WTC11 (cell line): ENCODE measurements at regions not wholly inside any gene's neighbourhood (a gene's known extent, or its start where the extent isn't known, plus 50 kb on each side); places are given as distances from the start of the nearest gene placed in this dataset.

ENCODE experiments used
- ATAC-seq: fragments of 200-7000 bp; cut with Tn5 transposase; 2 replicates; pipeline ENCODE4 v1.10.0; 2021; ENCODE audit warnings: mild to moderate bottlenecking, moderate library complexity
- CTCF ChIA-PET: fragments of 300-600 bp; sonication (Branson Sonifier 250); formaldehyde crosslinking; loops from one replicate; lab custom pipeline; 2021; ENCODE audit warnings: antibody characterized with exemption; lab: Charles Lee
- POLR2A ChIA-PET: fragments of 350-600 bp; sonication (Branson Sonifier 250); formaldehyde crosslinking; loops from one replicate; lab custom pipeline; 2021; ENCODE audit warnings: antibody characterized with exemption; lab: Charles Lee
- DNase-seq: peaks from one replicate; pipeline ENCODE4 v3.0.0; 2021; ENCODE audit warnings: low spot score
- H3K27ac Mint-ChIP-seq: 2 replicates; pipeline ENCODE4 v1.8.0; 2021; ENCODE audit warnings: mixed read lengths
- H3K27me3 Mint-ChIP-seq: 2 replicates; pipeline ENCODE4 v1.8.0; 2021; ENCODE audit warnings: low read depth, mild to moderate bottlenecking, moderate library complexity, mixed read lengths
- H3K36me3 Mint-ChIP-seq: 2 replicates; pipeline ENCODE4 v1.8.0; 2021; ENCODE audit warnings: mixed read lengths
- H3K4me1 Mint-ChIP-seq: 2 replicates; pipeline ENCODE4 v1.8.0; 2022; ENCODE audit warnings: mixed read lengths
- H3K4me3 Mint-ChIP-seq: 2 replicates; pipeline ENCODE4 v1.8.0; 2021; ENCODE audit warnings: mild to moderate bottlenecking, moderate library complexity, mixed read lengths
- H3K9me3 Mint-ChIP-seq: 2 replicates; pipeline ENCODE4 v1.8.0; 2021; ENCODE audit warnings: mixed read lengths
- ATF1 ChIP-seq: sonication (generic); formaldehyde crosslinking; IDR thresholded peaks from 2 replicates; pipeline ENCODE4 v1.8.1; 2023; ENCODE audit warnings: mild to moderate bottlenecking, moderate library complexity, missing genetic modification reagents
- FOXJ3 ChIP-seq: sonication (generic); formaldehyde crosslinking; IDR thresholded peaks from 2 replicates; pipeline ENCODE4 v1.9.0; 2021; ENCODE audit warnings: missing genetic modification reagents, mild to moderate bottlenecking, borderline replicate concordance
- GTF2I ChIP-seq: fragments of 250-450 bp; sonication (Bioruptor Pico); conservative IDR thresholded peaks from 2 replicates; pipeline ENCODE4 v1.4.0; 2021; ENCODE audit warnings: mild to moderate bottlenecking
- JUN ChIP-seq: sonication (generic); formaldehyde crosslinking; IDR thresholded peaks from 2 replicates; pipeline ENCODE4 v1.8.0; 2023; ENCODE audit warnings: mild to moderate bottlenecking, missing genetic modification reagents
- KAT7 ChIP-seq: sonication (generic); formaldehyde crosslinking; IDR thresholded peaks from 2 replicates; pipeline ENCODE4 v1.8.1; 2023; ENCODE audit warnings: missing genetic modification reagents, mild to moderate bottlenecking, borderline replicate concordance
- NFE2L1 ChIP-seq: sonication (generic); formaldehyde crosslinking; IDR thresholded peaks from 2 replicates; pipeline ENCODE4 v1.8.1; 2023; ENCODE audit warnings: missing genetic modification reagents
- SMAD3 ChIP-seq: sonication (generic); formaldehyde crosslinking; IDR thresholded peaks from 2 replicates; pipeline ENCODE4 v1.8.0; 2022; ENCODE audit warnings: missing genetic modification reagents, mild to moderate bottlenecking, borderline replicate concordance
- SOX15 ChIP-seq: fragments of 250-450 bp; sonication (Bioruptor Pico); IDR thresholded peaks from 2 replicates; pipeline ENCODE4 v1.9.0; 2021; ENCODE audit warnings: mild to moderate bottlenecking
- TEAD4 ChIP-seq: sonication (generic); formaldehyde crosslinking; IDR thresholded peaks from 2 replicates; pipeline ENCODE4 v1.8.0; 2022; ENCODE audit warnings: mild to moderate bottlenecking, missing genetic modification reagents
- TF ChIP-seq, protein P1 (sequence below): sonication (generic); formaldehyde crosslinking; IDR thresholded peaks from 2 replicates; pipeline ENCODE4 v1.8.0; 2022; ENCODE audit warnings: mild to moderate bottlenecking, missing genetic modification reagents
- TF ChIP-seq, protein P2 (sequence below): sonication (generic); formaldehyde crosslinking; IDR thresholded peaks from 2 replicates; pipeline ENCODE4 v1.8.1; 2023; ENCODE audit warnings: mild to moderate bottlenecking, missing genetic modification reagents, moderate library complexity
- TF ChIP-seq, protein P3 (sequence below): fragments of 250-450 bp; sonication (Bioruptor Pico); IDR thresholded peaks from 2 replicates; pipeline ENCODE4 v2.1.2; 2022; ENCODE audit warnings: mild to moderate bottlenecking, moderate library complexity
- TF ChIP-seq, protein P4 (sequence below): sonication (generic); formaldehyde crosslinking; IDR thresholded peaks from 2 replicates; pipeline ENCODE4 v1.8.1; 2022; ENCODE audit warnings: missing genetic modification reagents, borderline replicate concordance
- TF ChIP-seq, protein P5 (sequence below): fragments of 250-450 bp; sonication (Bioruptor Pico); IDR thresholded peaks from 2 replicates; pipeline ENCODE4 v1.8.0; 2021; ENCODE audit warnings: mild to moderate bottlenecking
- TF ChIP-seq, protein P6 (sequence below): sonication (generic); formaldehyde crosslinking; conservative IDR thresholded peaks from 2 replicates; pipeline ENCODE4 v1.8.1; 2023; ENCODE audit warnings: mild to moderate bottlenecking, low read depth, missing genetic modification reagents, moderate library complexity
- TF ChIP-seq, protein P7 (sequence below): sonication (generic); formaldehyde crosslinking; IDR thresholded peaks from 2 replicates; pipeline ENCODE4 v1.8.1; 2023; ENCODE audit warnings: mild to moderate bottlenecking, missing genetic modification reagents

DNA sequence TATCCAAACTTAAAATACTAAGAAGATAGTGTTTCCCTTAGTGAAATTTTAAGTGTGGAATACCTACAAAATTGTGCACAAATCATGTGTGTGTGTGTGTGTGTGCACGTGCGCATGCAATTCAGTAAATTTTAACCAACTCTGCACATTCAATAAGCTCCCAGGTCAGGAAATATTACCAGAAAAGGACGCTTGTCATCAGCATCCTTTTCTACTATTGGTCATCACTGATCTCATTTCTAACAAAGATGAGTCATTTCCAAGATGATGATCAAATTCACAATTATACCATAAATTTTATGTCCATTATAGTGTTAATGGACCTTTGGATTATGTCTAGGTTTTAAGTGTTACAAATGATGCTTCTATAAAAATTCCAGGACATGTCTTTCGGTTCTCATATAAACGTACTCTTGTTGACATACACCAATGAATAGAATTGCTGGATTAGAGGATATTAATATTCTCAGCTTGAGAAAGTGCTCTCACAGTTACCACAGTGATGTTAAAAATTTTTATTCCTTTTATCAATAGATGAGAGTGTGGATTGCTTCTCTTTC lies 560.9 kb upstream of the AGA start:
- no peak for ATAC-seq
- TF ChIP-seq, protein P1, sequence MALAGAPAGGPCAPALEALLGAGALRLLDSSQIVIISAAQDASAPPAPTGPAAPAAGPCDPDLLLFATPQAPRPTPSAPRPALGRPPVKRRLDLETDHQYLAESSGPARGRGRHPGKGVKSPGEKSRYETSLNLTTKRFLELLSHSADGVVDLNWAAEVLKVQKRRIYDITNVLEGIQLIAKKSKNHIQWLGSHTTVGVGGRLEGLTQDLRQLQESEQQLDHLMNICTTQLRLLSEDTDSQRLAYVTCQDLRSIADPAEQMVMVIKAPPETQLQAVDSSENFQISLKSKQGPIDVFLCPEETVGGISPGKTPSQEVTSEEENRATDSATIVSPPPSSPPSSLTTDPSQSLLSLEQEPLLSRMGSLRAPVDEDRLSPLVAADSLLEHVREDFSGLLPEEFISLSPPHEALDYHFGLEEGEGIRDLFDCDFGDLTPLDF (CRISPR knock-in tag), result no peak
- TF ChIP-seq, protein P2, sequence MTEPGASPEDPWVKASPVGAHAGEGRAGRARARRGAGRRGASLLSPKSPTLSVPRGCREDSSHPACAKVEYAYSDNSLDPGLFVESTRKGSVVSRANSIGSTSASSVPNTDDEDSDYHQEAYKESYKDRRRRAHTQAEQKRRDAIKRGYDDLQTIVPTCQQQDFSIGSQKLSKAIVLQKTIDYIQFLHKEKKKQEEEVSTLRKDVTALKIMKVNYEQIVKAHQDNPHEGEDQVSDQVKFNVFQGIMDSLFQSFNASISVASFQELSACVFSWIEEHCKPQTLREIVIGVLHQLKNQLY (CRISPR knock-in tag), result no peak
- TF ChIP-seq SMAD3 (CRISPR knock-in tag) (no peak), FOXJ3 (no peak), JUN (no peak), TEAD4 (no peak), GTF2I (CRISPR knock-in tag) (no peak), SOX15 (CRISPR knock-in tag) (no peak), ATF1 (CRISPR knock-in tag) (no peak), NFE2L1 (CRISPR knock-in tag) (no peak), KAT7 (CRISPR knock-in tag) (no peak)
- TF ChIP-seq, protein P3, sequence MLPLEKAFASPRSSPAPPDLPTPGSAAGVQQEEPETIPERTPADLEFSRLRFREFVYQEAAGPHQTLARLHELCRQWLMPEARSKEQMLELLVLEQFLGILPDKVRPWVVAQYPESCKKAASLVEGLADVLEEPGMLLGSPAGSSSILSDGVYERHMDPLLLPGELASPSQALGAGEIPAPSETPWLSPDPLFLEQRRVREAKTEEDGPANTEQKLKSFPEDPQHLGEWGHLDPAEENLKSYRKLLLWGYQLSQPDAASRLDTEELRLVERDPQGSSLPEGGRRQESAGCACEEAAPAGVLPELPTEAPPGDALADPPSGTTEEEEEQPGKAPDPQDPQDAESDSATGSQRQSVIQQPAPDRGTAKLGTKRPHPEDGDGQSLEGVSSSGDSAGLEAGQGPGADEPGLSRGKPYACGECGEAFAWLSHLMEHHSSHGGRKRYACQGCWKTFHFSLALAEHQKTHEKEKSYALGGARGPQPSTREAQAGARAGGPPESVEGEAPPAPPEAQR (CRISPR knock-in tag), result no peak
- TF ChIP-seq, protein P4, sequence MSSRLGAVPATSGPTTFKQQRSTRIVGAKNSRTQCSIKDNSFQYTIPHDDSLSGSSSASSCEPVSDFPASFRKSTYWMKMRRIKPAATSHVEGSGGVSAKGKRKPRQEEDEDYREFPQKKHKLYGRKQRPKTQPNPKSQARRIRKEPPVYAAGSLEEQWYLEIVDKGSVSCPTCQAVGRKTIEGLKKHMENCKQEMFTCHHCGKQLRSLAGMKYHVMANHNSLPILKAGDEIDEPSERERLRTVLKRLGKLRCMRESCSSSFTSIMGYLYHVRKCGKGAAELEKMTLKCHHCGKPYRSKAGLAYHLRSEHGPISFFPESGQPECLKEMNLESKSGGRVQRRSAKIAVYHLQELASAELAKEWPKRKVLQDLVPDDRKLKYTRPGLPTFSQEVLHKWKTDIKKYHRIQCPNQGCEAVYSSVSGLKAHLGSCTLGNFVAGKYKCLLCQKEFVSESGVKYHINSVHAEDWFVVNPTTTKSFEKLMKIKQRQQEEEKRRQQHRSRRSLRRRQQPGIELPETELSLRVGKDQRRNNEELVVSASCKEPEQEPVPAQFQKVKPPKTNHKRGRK (CRISPR knock-in tag), result no peak
- TF ChIP-seq, protein P5, sequence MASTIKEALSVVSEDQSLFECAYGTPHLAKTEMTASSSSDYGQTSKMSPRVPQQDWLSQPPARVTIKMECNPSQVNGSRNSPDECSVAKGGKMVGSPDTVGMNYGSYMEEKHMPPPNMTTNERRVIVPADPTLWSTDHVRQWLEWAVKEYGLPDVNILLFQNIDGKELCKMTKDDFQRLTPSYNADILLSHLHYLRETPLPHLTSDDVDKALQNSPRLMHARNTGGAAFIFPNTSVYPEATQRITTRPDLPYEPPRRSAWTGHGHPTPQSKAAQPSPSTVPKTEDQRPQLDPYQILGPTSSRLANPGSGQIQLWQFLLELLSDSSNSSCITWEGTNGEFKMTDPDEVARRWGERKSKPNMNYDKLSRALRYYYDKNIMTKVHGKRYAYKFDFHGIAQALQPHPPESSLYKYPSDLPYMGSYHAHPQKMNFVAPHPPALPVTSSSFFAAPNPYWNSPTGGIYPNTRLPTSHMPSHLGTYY (CRISPR knock-in tag), result no peak
- TF ChIP-seq, protein P6, sequence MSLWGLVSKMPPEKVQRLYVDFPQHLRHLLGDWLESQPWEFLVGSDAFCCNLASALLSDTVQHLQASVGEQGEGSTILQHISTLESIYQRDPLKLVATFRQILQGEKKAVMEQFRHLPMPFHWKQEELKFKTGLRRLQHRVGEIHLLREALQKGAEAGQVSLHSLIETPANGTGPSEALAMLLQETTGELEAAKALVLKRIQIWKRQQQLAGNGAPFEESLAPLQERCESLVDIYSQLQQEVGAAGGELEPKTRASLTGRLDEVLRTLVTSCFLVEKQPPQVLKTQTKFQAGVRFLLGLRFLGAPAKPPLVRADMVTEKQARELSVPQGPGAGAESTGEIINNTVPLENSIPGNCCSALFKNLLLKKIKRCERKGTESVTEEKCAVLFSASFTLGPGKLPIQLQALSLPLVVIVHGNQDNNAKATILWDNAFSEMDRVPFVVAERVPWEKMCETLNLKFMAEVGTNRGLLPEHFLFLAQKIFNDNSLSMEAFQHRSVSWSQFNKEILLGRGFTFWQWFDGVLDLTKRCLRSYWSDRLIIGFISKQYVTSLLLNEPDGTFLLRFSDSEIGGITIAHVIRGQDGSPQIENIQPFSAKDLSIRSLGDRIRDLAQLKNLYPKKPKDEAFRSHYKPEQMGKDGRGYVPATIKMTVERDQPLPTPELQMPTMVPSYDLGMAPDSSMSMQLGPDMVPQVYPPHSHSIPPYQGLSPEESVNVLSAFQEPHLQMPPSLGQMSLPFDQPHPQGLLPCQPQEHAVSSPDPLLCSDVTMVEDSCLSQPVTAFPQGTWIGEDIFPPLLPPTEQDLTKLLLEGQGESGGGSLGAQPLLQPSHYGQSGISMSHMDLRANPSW (CRISPR knock-in tag), result no peak
- TF ChIP-seq, protein P7, sequence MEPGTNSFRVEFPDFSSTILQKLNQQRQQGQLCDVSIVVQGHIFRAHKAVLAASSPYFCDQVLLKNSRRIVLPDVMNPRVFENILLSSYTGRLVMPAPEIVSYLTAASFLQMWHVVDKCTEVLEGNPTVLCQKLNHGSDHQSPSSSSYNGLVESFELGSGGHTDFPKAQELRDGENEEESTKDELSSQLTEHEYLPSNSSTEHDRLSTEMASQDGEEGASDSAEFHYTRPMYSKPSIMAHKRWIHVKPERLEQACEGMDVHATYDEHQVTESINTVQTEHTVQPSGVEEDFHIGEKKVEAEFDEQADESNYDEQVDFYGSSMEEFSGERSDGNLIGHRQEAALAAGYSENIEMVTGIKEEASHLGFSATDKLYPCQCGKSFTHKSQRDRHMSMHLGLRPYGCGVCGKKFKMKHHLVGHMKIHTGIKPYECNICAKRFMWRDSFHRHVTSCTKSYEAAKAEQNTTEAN (CRISPR knock-in tag), result no peak
- no peaks in the 10 kb centered on the region for H3K27me3 Mint-ChIP-seq
- POLR2A ChIA-PET, result no interaction called here
- no peak overlapping the region for H3K27ac Mint-ChIP-seq
- no peaks in the 10 kb centered on the region for H3K4me1 Mint-ChIP-seq
- no peak for DNase-seq
- peaks cover 23% of the 10 kb centered on the region for H3K9me3 Mint-ChIP-seq
- CTCF ChIA-PET, result no interaction called here
- H3K36me3 Mint-ChIP-seq, result peaks cover 19% of the 10 kb centered on the region; the same call in 1 of the 2 replicates
- no peak overlapping the region for H3K4me3 Mint-ChIP-seq
